OCI-LY7 (cell line): ENCODE measurements at regions not wholly inside any gene's neighbourhood (a gene's known extent, or its start where the extent isn't known, plus 50 kb on each side); places are given as distances from the start of the nearest gene placed in this dataset.
"Not testable (repeated sequence)": the region's sequence is repeated elsewhere in the genome, so short reads cannot be mapped to it uniquely, and the experiment has no call there.

Experiments used
- CTCF ChIP-seq: fragments of 200-600 bp; sonication (generic); conservative IDR thresholded peaks from 2 replicates; pipeline ENCODE4 v1.5.1; 2014; ENCODE audit warnings: mild to moderate bottlenecking, antibody characterized with exemption, low read length, moderate library complexity, mixed read lengths
- EZH2phosphoT487 ChIP-seq: fragments of 200-600 bp; sonication (generic); IDR thresholded peaks from 2 replicates; pipeline ENCODE4 v1.6.1; 2018; ENCODE audit warnings: low read depth, borderline replicate concordance, mild to moderate bottlenecking, mixed run types, antibody characterized with exemption, low read length, moderate library complexity, mixed read lengths

GRCh38 chr13:22942831-22943230 is 237.9 kb upstream of the SGCG start:
- not testable (repeated sequence) for TF ChIP-seq CTCF, EZH2phosphoT487
